Breast epithelium (tissue), 3 donors: ENCODE measurements at regions not wholly inside any gene's neighbourhood (a gene's known extent, or its start where the extent isn't known, plus 50 kb on each side); places are given as distances from the start of the nearest gene placed in this dataset.

ENCODE experiments used
- POLR2A ChIP-seq: fragments of 450-650 bp; IDR thresholded peaks from one replicate; pipeline ENCODE4 v1.6.1; 2016; ENCODE audit warnings: antibody characterized with exemption, mild to moderate bottlenecking, moderate library complexity
- POLR2AphosphoS5 ChIP-seq, 3 donors: sonication (generic); formaldehyde crosslinking; IDR thresholded peaks; one replicate each; pipeline ENCODE4 v1.6.1; 2017; ENCODE audit warnings: antibody characterized with exemption in 3 of 3
- TF ChIP-seq, protein P1 (sequence below), 3 donors: fragments of 450-650 bp; IDR thresholded peaks; one replicate each; pipeline ENCODE4 v1.5.1; 2016 to 2017; ENCODE audit warnings: antibody characterized with exemption in 3 of 3, mild to moderate bottlenecking in 3 of 3, moderate library complexity in 3 of 3

DNA sequence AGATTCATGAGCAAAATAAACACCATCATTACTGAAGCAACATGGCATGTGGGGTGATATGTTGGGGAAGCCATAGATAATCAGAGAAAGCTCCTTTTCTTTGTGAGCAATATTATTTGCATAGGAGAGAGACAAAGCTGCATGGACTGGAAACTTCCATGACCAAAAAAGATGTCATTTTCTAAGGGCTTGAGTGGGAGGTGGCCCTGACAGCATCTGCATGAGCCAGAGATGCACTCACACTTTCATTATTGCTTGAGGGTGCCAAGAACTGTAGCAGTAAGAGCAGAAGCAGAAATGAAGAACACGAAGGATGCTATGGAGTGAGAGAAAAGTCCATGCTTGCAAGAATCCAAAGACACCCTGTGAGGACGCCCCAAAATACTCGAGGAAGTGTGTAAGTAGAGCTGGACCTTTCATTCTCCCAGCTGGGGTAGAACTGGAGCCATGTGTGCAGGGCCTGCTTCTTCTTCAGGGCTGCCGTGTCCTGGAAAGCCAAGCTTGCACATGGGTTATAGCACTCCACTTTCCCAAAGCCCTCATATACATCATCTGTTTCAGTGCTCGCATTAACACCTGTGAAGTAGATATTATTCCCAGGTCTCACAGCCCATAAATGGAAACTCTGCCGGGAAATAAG lies 851.2 kb downstream of the DHX35 start:
- TF ChIP-seq, protein P1, sequence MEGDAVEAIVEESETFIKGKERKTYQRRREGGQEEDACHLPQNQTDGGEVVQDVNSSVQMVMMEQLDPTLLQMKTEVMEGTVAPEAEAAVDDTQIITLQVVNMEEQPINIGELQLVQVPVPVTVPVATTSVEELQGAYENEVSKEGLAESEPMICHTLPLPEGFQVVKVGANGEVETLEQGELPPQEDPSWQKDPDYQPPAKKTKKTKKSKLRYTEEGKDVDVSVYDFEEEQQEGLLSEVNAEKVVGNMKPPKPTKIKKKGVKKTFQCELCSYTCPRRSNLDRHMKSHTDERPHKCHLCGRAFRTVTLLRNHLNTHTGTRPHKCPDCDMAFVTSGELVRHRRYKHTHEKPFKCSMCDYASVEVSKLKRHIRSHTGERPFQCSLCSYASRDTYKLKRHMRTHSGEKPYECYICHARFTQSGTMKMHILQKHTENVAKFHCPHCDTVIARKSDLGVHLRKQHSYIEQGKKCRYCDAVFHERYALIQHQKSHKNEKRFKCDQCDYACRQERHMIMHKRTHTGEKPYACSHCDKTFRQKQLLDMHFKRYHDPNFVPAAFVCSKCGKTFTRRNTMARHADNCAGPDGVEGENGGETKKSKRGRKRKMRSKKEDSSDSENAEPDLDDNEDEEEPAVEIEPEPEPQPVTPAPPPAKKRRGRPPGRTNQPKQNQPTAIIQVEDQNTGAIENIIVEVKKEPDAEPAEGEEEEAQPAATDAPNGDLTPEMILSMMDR (IDR thresholded peaks at IDR 0.05): no peak
- no peak for TF ChIP-seq POLR2AphosphoS5 (IDR thresholded peaks at IDR 0.05)
- TF ChIP-seq POLR2A: no peak
